ENCODE measurements at regions not wholly inside any gene's neighbourhood (a gene's known extent, or its start where the extent isn't known, plus 50 kb on each side); places are given as distances from the start of the nearest gene placed in this dataset.

DNA sequence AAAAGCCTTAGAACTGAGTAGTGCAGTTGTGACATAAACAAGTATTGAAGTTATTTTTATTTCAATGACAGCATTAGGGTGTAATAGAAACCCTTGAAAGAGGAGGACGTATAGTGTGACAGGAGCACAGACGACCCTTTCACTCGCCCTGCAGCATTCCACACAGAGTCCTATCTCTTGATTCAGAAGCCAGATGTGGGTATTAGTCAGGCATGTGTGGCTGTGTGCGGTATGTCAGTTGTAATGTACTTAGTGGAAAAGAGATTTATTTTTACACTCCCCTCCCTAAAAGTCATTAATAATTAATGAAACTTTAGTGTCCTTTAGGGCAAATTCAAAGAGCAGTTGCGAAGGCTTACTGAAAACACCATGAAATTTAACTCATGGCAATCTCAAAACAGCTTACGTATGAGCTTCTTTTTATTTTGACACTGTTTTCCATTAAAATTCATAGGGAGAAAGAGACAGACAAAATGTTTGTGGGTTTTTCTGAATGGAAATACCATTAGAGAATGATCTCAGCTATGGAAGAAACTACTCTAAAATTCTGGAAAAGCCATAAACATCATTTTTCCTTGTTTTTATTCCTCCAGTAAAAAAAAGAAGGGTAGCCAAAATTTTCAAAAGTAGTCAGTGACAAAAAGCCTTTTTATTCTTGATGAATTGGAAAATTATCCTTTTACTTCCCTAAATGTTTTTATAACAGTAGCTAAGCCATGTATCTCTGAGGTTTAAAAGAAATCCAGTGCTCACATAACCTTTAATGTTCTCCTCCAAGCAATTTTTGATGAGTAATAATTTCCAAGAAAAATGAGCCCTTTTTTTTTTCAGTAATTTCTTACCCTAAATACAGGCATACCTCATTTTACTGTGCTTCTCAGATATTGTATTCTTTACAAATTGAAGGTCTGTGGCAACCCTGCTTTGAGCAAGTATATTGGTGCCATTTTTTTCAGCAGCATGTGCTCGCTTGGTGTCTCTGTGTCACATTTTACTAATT, 84.0 kb upstream of the DSEL start:
- Mint-ChIP-seq H3K4me3 (no peak overlapping the region), H3K27ac (no peak overlapping the region), H3K27me3 (ENCODE audit: low read depth) (peaks cover 9% of the 10 kb centered on the region), H3K9me3 (peaks cover 5% of the 10 kb centered on the region), H3K36me3 (ENCODE audit: low read depth) (no peaks in the 10 kb centered on the region), H3K4me1 (ENCODE audit: low read depth) (no peaks in the 10 kb centered on the region)
- CTCF ChIA-PET, result no interaction called here
- intact Hi-C loops (cut with micrococcal nuclease), result no loop called here
- DNase-seq, result no peak

GRCh38 chr18:67599277-67599676, 82.8 kb upstream of the DSEL start:
- Mint-ChIP-seq H3K4me1 (ENCODE audit: low read depth) (no peaks in the 10 kb centered on the region), H3K4me3 (no peak overlapping the region), H3K27me3 (ENCODE audit: low read depth) (peaks cover 10% of the 10 kb centered on the region), H3K36me3 (ENCODE audit: low read depth) (no peaks in the 10 kb centered on the region), H3K27ac (no peak overlapping the region), H3K9me3 (peaks cover 2% of the 10 kb centered on the region)
- intact Hi-C loops (cut with micrococcal nuclease), result no loop called here
- CTCF ChIA-PET, result no interaction called here
- DNase-seq, result no peak

GRCh38 chr18:67597759-67598158, 81.2 kb upstream of the DSEL start:
- H3K9me3 Mint-ChIP-seq, result no peaks in the 10 kb centered on the region
- H3K4me3 Mint-ChIP-seq, result no peak overlapping the region
- peaks cover 12% of the 10 kb centered on the region for H3K27me3 Mint-ChIP-seq (ENCODE audit: low read depth)
- no peaks in the 10 kb centered on the region for H3K4me1 Mint-ChIP-seq (ENCODE audit: low read depth)
- CTCF ChIA-PET, result no interaction called here
- intact Hi-C loops (cut with micrococcal nuclease), result no loop called here
- H3K36me3 Mint-ChIP-seq (ENCODE audit: low read depth), result no peaks in the 10 kb centered on the region
- DNase-seq, result no peak
- no peak overlapping the region for H3K27ac Mint-ChIP-seq

DNA sequence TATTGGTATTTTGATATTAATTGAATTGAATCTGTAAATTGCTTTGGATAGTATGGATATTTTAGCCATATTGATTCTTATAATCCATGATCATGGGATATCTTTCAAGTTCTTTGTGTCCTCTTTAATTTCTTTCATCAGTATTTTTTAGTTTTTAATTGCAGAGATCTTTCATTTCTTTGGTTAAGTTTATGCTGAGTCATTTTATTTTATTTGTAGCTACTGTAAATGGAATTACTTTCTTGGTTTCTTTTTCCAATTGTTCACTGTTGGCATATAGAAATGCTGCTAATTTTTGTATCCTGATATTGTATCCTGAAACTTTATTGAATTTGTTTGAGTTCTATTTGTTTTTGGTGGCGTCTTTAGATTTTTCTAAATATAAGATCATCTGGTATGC, 79.5 kb upstream of the DSEL start:
- Mint-ChIP-seq H3K36me3 (ENCODE audit: low read depth) (no peaks in the 10 kb centered on the region), H3K4me1 (ENCODE audit: low read depth) (no peaks in the 10 kb centered on the region), H3K4me3 (no peak overlapping the region), H3K27me3 (ENCODE audit: low read depth) (peaks cover 6% of the 10 kb centered on the region), H3K9me3 (no peaks in the 10 kb centered on the region), H3K27ac (no peak overlapping the region)
- DNase-seq, result no peak
- intact Hi-C loops (cut with micrococcal nuclease), result no loop called here
- CTCF ChIA-PET, result no interaction called here

DNA sequence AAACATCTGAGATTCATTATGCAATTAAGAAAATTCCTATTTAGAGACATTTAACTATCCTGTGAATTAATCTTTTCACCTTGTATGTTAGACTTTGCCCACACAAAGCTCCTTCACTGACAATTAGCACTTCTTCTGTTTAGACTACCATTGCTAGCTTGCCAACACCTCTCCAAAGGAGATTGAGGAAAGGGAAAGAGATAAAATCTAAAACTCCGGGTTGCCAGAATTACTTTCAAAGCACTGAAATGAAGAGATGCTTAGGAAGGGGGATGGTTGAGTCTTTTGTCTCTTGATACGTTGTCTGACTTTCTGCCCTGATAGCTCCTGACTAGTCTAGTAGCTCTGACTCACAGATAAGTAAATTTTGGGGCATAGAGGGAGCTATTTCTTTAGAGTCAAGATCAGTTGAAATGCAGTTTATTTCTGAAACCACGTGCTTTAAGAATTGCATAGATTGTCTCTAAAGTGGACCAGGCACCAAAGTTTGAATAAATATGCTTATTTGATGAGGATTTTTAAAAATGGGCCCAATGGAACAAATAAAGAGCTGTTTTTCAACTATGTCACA, 74.1 kb upstream of the DSEL start:
- peaks cover 8% of the 10 kb centered on the region for H3K27me3 Mint-ChIP-seq (ENCODE audit: low read depth)
- H3K4me1 Mint-ChIP-seq (ENCODE audit: low read depth), result no peaks in the 10 kb centered on the region
- H3K9me3 Mint-ChIP-seq, result no peaks in the 10 kb centered on the region
- H3K4me3 Mint-ChIP-seq, result no peak overlapping the region
- no peak for DNase-seq
- no peak overlapping the region for H3K27ac Mint-ChIP-seq
- H3K36me3 Mint-ChIP-seq (ENCODE audit: low read depth), result no peaks in the 10 kb centered on the region
- CTCF ChIA-PET, result no interaction called here
- intact Hi-C loops (cut with micrococcal nuclease), result no loop called here

DNA sequence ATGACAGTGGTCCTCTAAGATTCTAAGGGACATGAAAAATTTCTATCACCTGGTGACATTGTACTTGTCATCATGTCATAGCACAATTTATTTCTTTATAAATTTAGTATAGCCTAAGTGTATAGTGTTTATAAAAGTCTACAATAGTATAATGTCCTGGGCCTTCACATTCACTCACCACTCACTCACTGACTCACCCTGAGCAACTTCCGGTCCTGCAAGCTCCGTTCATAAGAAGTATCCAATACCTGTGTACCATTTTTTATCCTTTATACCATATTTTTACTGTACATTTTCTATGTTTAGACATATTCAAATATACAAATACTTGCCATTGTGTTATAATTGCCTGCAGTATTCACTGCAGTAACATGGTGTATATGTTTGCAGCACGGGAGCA, 72.8 kb upstream of the DSEL start:
- CTCF ChIA-PET, result no interaction called here
- no peak overlapping the region for H3K27ac Mint-ChIP-seq
- H3K4me3 Mint-ChIP-seq, result no peak overlapping the region
- H3K4me1 Mint-ChIP-seq (ENCODE audit: low read depth), result no peaks in the 10 kb centered on the region
- H3K9me3 Mint-ChIP-seq, result no peaks in the 10 kb centered on the region
- H3K36me3 Mint-ChIP-seq (ENCODE audit: low read depth), result no peaks in the 10 kb centered on the region
- no peak for DNase-seq
- intact Hi-C loops (cut with micrococcal nuclease), result no loop called here
- H3K27me3 Mint-ChIP-seq (ENCODE audit: low read depth), result peaks cover 6% of the 10 kb centered on the region

- H3K4me1 Mint-ChIP-seq (ENCODE audit: low read depth), result no peaks in the 10 kb centered on the region
- no peaks in the 10 kb centered on the region for H3K36me3 Mint-ChIP-seq (ENCODE audit: low read depth)
- H3K27me3 Mint-ChIP-seq (ENCODE audit: low read depth), result peaks cover 7% of the 10 kb centered on the region
- H3K9me3 Mint-ChIP-seq, result no peaks in the 10 kb centered on the region
- intact Hi-C loops (cut with micrococcal nuclease), result no loop called here
- H3K27ac Mint-ChIP-seq, result no peak overlapping the region
- DNase-seq, result no peak
- CTCF ChIA-PET, result no interaction called here
- no peak overlapping the region for H3K4me3 Mint-ChIP-seq
These were observed 69.6 kb upstream of the DSEL start for GRCh38 chr18:67586101-67586500.

GRCh38 chr18:67583621-67584020, 67.1 kb upstream of the DSEL start:
- intact Hi-C loops (cut with micrococcal nuclease), result no loop called here
- no peak for DNase-seq
- Mint-ChIP-seq H3K4me1 (ENCODE audit: low read depth) (no peaks in the 10 kb centered on the region), H3K4me3 (no peak overlapping the region), H3K9me3 (no peaks in the 10 kb centered on the region), H3K27ac (no peak overlapping the region), H3K36me3 (ENCODE audit: low read depth) (no peaks in the 10 kb centered on the region), H3K27me3 (ENCODE audit: low read depth) (peaks cover 7% of the 10 kb centered on the region)
- CTCF ChIA-PET, result no interaction called here

- Mint-ChIP-seq H3K4me3 (no peak overlapping the region), H3K27me3 (ENCODE audit: low read depth) (peaks cover 7% of the 10 kb centered on the region), H3K9me3 (no peaks in the 10 kb centered on the region), H3K4me1 (ENCODE audit: low read depth) (no peaks in the 10 kb centered on the region), H3K36me3 (ENCODE audit: low read depth) (no peaks in the 10 kb centered on the region), H3K27ac (no peak overlapping the region)
- no peak for DNase-seq
- intact Hi-C loops (cut with micrococcal nuclease), result no loop called here
- CTCF ChIA-PET, result no interaction called here
These were observed 66.0 kb upstream of the DSEL start for GRCh38 chr18:67582488-67582887.

DNA sequence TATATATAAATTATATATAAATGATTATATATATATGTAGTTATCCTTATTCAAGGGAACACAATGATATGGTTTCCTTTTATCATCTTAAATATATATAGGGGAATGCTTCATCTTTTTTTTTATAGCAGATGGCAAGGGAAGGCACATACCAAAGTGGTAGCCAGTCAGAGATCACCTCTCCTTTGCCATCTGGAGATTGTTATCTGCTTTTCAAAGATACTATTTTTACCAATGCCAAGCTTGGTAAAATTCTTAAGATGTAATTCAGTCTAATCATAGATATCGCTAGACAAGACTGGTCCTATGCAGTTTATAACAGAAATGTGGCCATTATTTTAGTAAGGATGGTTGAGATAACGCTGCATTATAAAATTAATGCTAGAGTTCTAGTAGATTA, 64.7 kb upstream of the DSEL start:
- intact Hi-C loops (cut with micrococcal nuclease), result no loop called here
- Mint-ChIP-seq H3K4me3 (no peak overlapping the region), H3K9me3 (no peaks in the 10 kb centered on the region), H3K36me3 (ENCODE audit: low read depth) (no peaks in the 10 kb centered on the region), H3K27ac (no peak overlapping the region), H3K27me3 (ENCODE audit: low read depth) (peaks cover 7% of the 10 kb centered on the region), H3K4me1 (ENCODE audit: low read depth) (no peaks in the 10 kb centered on the region)
- CTCF ChIA-PET, result no interaction called here
- no peak for DNase-seq

GRCh38 chr18:67577386-67577785, 60.9 kb upstream of the DSEL start:
- intact Hi-C loops (cut with micrococcal nuclease), result no loop called here

DNA sequence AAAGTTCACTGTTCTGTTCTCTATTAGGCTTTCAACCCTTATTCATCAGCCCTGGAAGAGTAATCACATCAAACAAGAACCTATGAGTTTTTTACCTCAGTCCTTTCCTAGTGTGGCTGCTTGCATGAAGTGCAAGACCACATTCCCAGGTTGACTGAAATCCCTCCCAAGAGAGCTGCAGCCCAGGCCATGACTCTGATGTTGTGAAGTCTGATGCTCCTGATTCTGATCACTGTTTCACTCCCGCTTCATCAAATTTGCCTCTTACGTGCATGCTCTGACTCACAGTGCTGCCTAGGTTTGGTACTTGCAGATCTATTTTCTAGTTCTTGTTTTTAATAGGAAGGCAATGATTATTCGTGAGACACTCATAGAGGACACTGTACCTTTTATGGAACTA, 58.2 kb upstream of the DSEL start:
- DNase-seq, result no peak
- Mint-ChIP-seq H3K36me3 (ENCODE audit: low read depth) (no peaks in the 10 kb centered on the region), H3K27ac (no peak overlapping the region), H3K27me3 (ENCODE audit: low read depth) (no peaks in the 10 kb centered on the region), H3K4me1 (ENCODE audit: low read depth) (no peaks in the 10 kb centered on the region), H3K4me3 (no peak overlapping the region), H3K9me3 (no peaks in the 10 kb centered on the region)
- intact Hi-C loops (cut with micrococcal nuclease), result no loop called here
- CTCF ChIA-PET, result no interaction called here

More at GRCh38 chr18:67577386-67577785, 60.9 kb upstream of the DSEL start:
- DNase-seq, result no peak
- Mint-ChIP-seq H3K27me3 (ENCODE audit: low read depth) (no peaks in the 10 kb centered on the region), H3K9me3 (no peaks in the 10 kb centered on the region), H3K4me3 (no peak overlapping the region), H3K27ac (no peak overlapping the region), H3K36me3 (ENCODE audit: low read depth) (no peaks in the 10 kb centered on the region), H3K4me1 (ENCODE audit: low read depth) (no peaks in the 10 kb centered on the region)
- CTCF ChIA-PET, result no interaction called here

DNA sequence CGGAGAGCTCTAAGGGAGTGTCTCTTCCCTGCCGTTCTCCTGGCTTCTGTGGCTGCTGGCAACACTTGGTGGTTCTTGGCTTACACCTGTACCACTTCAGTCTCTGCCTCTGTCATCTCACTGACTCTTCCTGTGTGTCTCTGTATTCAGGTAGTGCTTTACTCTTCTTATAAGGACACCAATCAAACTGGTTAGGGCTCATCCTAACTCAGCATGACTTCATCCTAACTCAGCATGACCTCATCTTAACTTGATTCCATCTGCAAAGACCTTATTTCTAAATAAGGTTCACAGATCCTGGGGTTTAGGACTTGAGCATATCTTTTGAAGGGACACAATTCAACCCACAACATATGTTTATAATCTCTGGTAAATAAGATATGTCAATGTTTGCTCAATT, 51.6 kb upstream of the DSEL start:
- Mint-ChIP-seq H3K4me1 (ENCODE audit: low read depth) (no peaks in the 10 kb centered on the region), H3K27ac (no peak overlapping the region), H3K4me3 (no peak overlapping the region), H3K36me3 (ENCODE audit: low read depth) (no peaks in the 10 kb centered on the region), H3K27me3 (ENCODE audit: low read depth) (no peaks in the 10 kb centered on the region), H3K9me3 (no peaks in the 10 kb centered on the region)
- CTCF ChIA-PET, result no interaction called here
- intact Hi-C loops (cut with micrococcal nuclease), result no loop called here
- no peak for DNase-seq
